A673 (cell line): ENCODE measurements at regions not wholly inside any gene's neighbourhood (a gene's known extent, or its start where the extent isn't known, plus 50 kb on each side); places are given as distances from the start of the nearest gene placed in this dataset.

ENCODE experiments used
- BruUV-seq: library from RNA; stranded (reverse); fragments of 400-500 nt; replicated peaks from 2 replicates; lab custom pipeline; 2021; lab: Mats Ljungman, UMichigan
- CTCF ChIA-PET: fragments of 300-600 bp; sonication (Branson Sonifier 250); formaldehyde crosslinking; loops from one replicate; lab custom pipeline; 2022; ENCODE audit warnings: antibody characterized with exemption; lab: Charles Lee
- POLR2A ChIA-PET: fragments of 300-600 bp; sonication (Branson Sonifier 250); formaldehyde crosslinking; loops from one replicate; lab custom pipeline; 2022; ENCODE audit warnings: antibody characterized with exemption; ENCODE audit not compliant: low non-redundant PET; lab: Charles Lee
- DNase-seq: peaks from one replicate; pipeline ENCODE4 v3.0.0-alpha.2; 2015; ENCODE audit warnings: low spot score
- H3K27ac ChIP-seq: fragments of 200-600 bp; sonication (generic); 2 replicates; pipeline ENCODE4 v1.5.1; 2016; ENCODE audit warnings: mixed run types, low read depth, mild to moderate bottlenecking, mixed read lengths, antibody characterized with exemption, low read length; ENCODE audit not compliant: poor library complexity, severe bottlenecking
- H3K27me3 ChIP-seq: fragments of 200-600 bp; sonication (generic); replicated peaks from 2 replicates; pipeline ENCODE4 v1.6.1; 2017; ENCODE audit warnings: mixed run types, low read depth, mild to moderate bottlenecking, mixed read lengths, antibody characterized with exemption, low read length; ENCODE audit not compliant: insufficient read depth, poor library complexity
- H3K36me3 ChIP-seq: fragments of 200-600 bp; sonication (generic); 2 replicates; pipeline ENCODE4 v1.6.1; 2016; ENCODE audit warnings: mixed run types, mild to moderate bottlenecking, mixed read lengths, antibody characterized with exemption, low read length; ENCODE audit not compliant: insufficient read depth, poor library complexity, severe bottlenecking
- H3K4me1 ChIP-seq: fragments of 200-600 bp; sonication (generic); 2 replicates; pipeline ENCODE4 v1.6.1; 2017; ENCODE audit warnings: mixed run types, mild to moderate bottlenecking, mixed read lengths, antibody characterized with exemption, low read length; ENCODE audit not compliant: insufficient read depth, poor library complexity, severe bottlenecking
- H3K4me3 ChIP-seq: fragments of 200-600 bp; sonication (generic); 2 replicates; pipeline ENCODE4 v1.5.1; 2016; ENCODE audit warnings: low read depth, mixed run types, mild to moderate bottlenecking, mixed read lengths, low read length; ENCODE audit not compliant: poor library complexity, severe bottlenecking
- H3K9me3 ChIP-seq: fragments of 200-600 bp; sonication (generic); 2 replicates; pipeline ENCODE4 v1.6.1; 2016; ENCODE audit warnings: mixed run types, low read depth, mild to moderate bottlenecking, mixed read lengths, antibody characterized with exemption, low read length; ENCODE audit not compliant: poor library complexity, severe bottlenecking
- CTCF ChIP-seq: fragments of 300-800, 200-600 bp; sonication (generic); conservative IDR thresholded peaks from 2 replicates; pipeline ENCODE4 v1.5.1; 2017; ENCODE audit warnings: low read depth, mild to moderate bottlenecking, antibody characterized with exemption, low read length, moderate library complexity, mixed read lengths
- EZH2 ChIP-seq: fragments of 200-600 bp; sonication (generic); IDR thresholded peaks from 2 replicates; pipeline ENCODE4 v1.6.1; 2017; ENCODE audit warnings: borderline replicate concordance, low read depth, mild to moderate bottlenecking, mixed read lengths, antibody characterized with exemption, low read length; ENCODE audit not compliant: poor library complexity, severe bottlenecking
- intact Hi-C: fragments of 100-400 bp; cut with micrococcal nuclease; formaldehyde crosslinking; loops from one replicate; pipeline ENCODE4 v1.10.0; 2022; ENCODE audit not compliant: unreplicated experiment

DNA sequence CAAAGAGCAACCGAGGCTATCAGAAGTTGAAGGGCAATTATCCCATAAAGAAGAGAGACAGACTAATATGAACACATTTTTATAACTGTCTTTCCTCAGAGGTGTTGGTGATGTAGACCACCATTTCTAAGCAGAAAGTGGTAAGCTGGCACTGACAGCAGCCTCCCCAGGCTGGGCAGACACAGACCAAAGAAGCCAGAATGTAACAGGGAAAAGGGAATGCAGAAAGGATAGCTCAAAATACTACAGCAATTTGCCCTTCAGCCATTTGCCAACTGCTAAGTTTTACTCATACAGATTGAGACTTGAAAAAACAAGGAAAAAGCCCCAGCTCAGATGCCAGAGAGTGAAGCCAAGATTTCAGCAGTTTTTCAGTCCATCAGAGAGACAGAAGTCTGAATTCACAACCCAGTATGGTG, 73.5 kb upstream of the ABI3BP start:
- DNase-seq, result no peak
- Histone ChIP-seq H3K4me1 (no peaks in the 10 kb centered on the region), H3K9me3 (no peaks in the 10 kb centered on the region), H3K27ac (no peak overlapping the region), H3K27me3 (no peaks in the 10 kb centered on the region), H3K4me3 (no peak overlapping the region), H3K36me3 (no peaks in the 10 kb centered on the region)
- no TSS peak for BruUV-seq
- POLR2A ChIA-PET, result no interaction called here
- intact Hi-C loops, result loop anchor here (10.0 kb wide), 1 partner anchor 318 kb away; no protein-coding TSS in a partner anchor
- no peak for TF ChIP-seq CTCF
- no peak for TF ChIP-seq EZH2
- CTCF ChIA-PET, result no interaction called here

- Histone ChIP-seq H3K27me3 (no peaks in the 10 kb centered on the region), H3K36me3 (no peaks in the 10 kb centered on the region), H3K27ac (no peak overlapping the region), H3K4me1 (no peaks in the 10 kb centered on the region), H3K4me3 (no peak overlapping the region), H3K9me3 (no peaks in the 10 kb centered on the region)
- ChIA-PET CTCF (no interaction called here), POLR2A (no interaction called here)
- no peak for DNase-seq
- intact Hi-C loops, result loop anchor here (10.0 kb wide), 1 partner anchor 319 kb away; no protein-coding TSS in a partner anchor
- BruUV-seq, result no TSS peak
- TF ChIP-seq EZH2, result no peak
- no peak for TF ChIP-seq CTCF
Observed at GRCh38 chr3:101065962-101066361, 72.7 kb upstream of the ABI3BP start.

- ChIA-PET CTCF (interaction anchor here (0.6 kb wide), 1 partner anchor 1231 kb away, joined by 4 read pairs; no protein-coding TSS in a partner anchor), POLR2A (no interaction called here)
- Histone ChIP-seq H3K4me1 (no peaks in the 10 kb centered on the region), H3K27me3 (no peaks in the 10 kb centered on the region), H3K27ac (no peak overlapping the region), H3K4me3 (no peak overlapping the region), H3K36me3 (no peaks in the 10 kb centered on the region), H3K9me3 (no peaks in the 10 kb centered on the region)
- no TSS peak for BruUV-seq
- intact Hi-C loops, result loop anchor here (10.0 kb wide), 1 partner anchor 321 kb away; no protein-coding TSS in a partner anchor
- no peak for TF ChIP-seq CTCF
- TF ChIP-seq EZH2, result no peak
- DNase-seq, result no peak
Observed at GRCh38 chr3:101063401-101063800, 70.2 kb upstream of the ABI3BP start.
